H1 (cell line): ENCODE measurements at regions not wholly inside any gene's neighbourhood (a gene's known extent, or its start where the extent isn't known, plus 50 kb on each side); places are given as distances from the start of the nearest gene placed in this dataset.

Experiments used
- CTCF ChIA-PET: fragments of 300-600 bp; sonication (Branson Sonifier 250); formaldehyde crosslinking; loops from one replicate; lab custom pipeline; 2021; ENCODE audit not compliant: partially characterized antibody; lab: Charles Lee
- POLR2A ChIA-PET: fragments of 300-600 bp; sonication (Branson Sonifier 250); formaldehyde crosslinking; loops from one replicate; lab custom pipeline; 2021; ENCODE audit warnings: inconsistent platforms; ENCODE audit not compliant: partially characterized antibody; lab: Charles Lee
- DNase-seq, 2 experiments: peaks; one replicate each; pipeline versions ENCODE4 v3.0.0 to v3.0.0-alpha.2; 2010 to 2022; ENCODE audit warnings: low spot score in 2 of 2, low read depth in 1 of 2, mixed read lengths in 1 of 2
- FAIRE-seq: peaks from 2 replicates; lab custom pipeline; 2011; peaks lifted over from hg19 to GRCh38; lab: Jason Lieb, UNC
- H2AFZ ChIP-seq: 2 replicates; pipeline ENCODE4 v1.8.1; 2012; ENCODE audit warnings: low read length, inconsistent platforms
- H2AK5ac ChIP-seq: 2 replicates; pipeline ENCODE4 v1.6.1; 2013; ENCODE audit warnings: low read depth, low read length
- H2BK120ac ChIP-seq: replicated peaks from 2 replicates; pipeline ENCODE3; 2013; ENCODE audit warnings: low read depth, low read length, inconsistent platforms
- H2BK12ac ChIP-seq: 2 replicates; pipeline ENCODE4 v1.6.1; 2013; ENCODE audit warnings: low read depth, low read length
- H2BK15ac ChIP-seq: 2 replicates; pipeline ENCODE4 v1.6.1; 2013; ENCODE audit warnings: low read length
- H2BK20ac ChIP-seq: 2 replicates; pipeline ENCODE4 v1.6.1; 2013; ENCODE audit warnings: low read length
- H2BK5ac ChIP-seq: 2 replicates; pipeline ENCODE4 v1.6.1; 2013; ENCODE audit warnings: low read depth, low read length
- H3K14ac ChIP-seq: 2 replicates; pipeline ENCODE4 v1.6.1; 2013; ENCODE audit warnings: inconsistent platforms; ENCODE audit not compliant: insufficient read length
- H3K18ac ChIP-seq: 2 replicates; pipeline ENCODE4 v1.6.1; 2013; ENCODE audit warnings: low read length; ENCODE audit errors: extremely low read depth
- H3K23ac ChIP-seq: 2 replicates; pipeline ENCODE4 v1.6.1; 2013; ENCODE audit warnings: inconsistent platforms; ENCODE audit not compliant: insufficient read length
- H3K23me2 ChIP-seq: 2 replicates; pipeline ENCODE4 v1.6.1; 2013; ENCODE audit warnings: low read depth, low read length
- H3K27ac ChIP-seq: 2 replicates; pipeline ENCODE4 v1.6.1; 2011; ENCODE audit warnings: low read depth, low read length, inconsistent platforms
- H3K27me3 ChIP-seq, 4 experiments: replicated peaks in 1 of 4; 1 replicate in 1 of 4; 2 replicates in 3 of 4; pipeline versions ENCODE4 v1.6.1 to v1.8.1; 2011 to 2013; ENCODE audit warnings: low read length in 3 of 4, mild to moderate bottlenecking in 3 of 4, inconsistent platforms in 2 of 4, mixed read lengths in 2 of 4, moderate library complexity in 1 of 4; ENCODE audit not compliant: control insufficient read depth in 3 of 4, insufficient read depth in 3 of 4; ENCODE audit errors: extremely low read depth in 1 of 4
- H3K36me3 ChIP-seq, 4 experiments: 2 replicates each; pipeline versions ENCODE4 v1.6.1 to v1.8.1; 2011 to 2013; ENCODE audit warnings: mild to moderate bottlenecking in 4 of 4, low read length in 3 of 4, moderate library complexity in 2 of 4, control low read depth in 1 of 4, inconsistent platforms in 1 of 4; ENCODE audit not compliant: insufficient read depth in 4 of 4, control insufficient read depth in 2 of 4
- H3K4ac ChIP-seq: replicated peaks from 2 replicates; pipeline ENCODE3; 2013; ENCODE audit warnings: low read length, low read depth, mixed read lengths, inconsistent platforms; ENCODE audit not compliant: insufficient read length
- H3K4me1 ChIP-seq, 4 experiments: replicated peaks in 1 of 4; 1 replicate in 1 of 4; 2 replicates in 3 of 4; pipeline versions ENCODE4 v1.6.1 to v1.8.1; 2011 to 2013; ENCODE audit warnings: low read length in 3 of 4, inconsistent platforms in 2 of 4, mixed read lengths in 1 of 4; ENCODE audit not compliant: insufficient read depth in 4 of 4, control insufficient read depth in 3 of 4
- H3K4me2 ChIP-seq, 2 experiments: 2 replicates each; pipeline versions ENCODE4 v1.6.1 to v1.8.1; 2011 to 2013; ENCODE audit warnings: low read depth in 2 of 2, low read length in 2 of 2, control low read depth in 1 of 2, inconsistent platforms in 1 of 2, mild to moderate bottlenecking in 1 of 2; ENCODE audit not compliant: insufficient read depth in 1 of 2
- H3K4me3 ChIP-seq, 4 experiments: fragments of 200-600, 300-600 bp in 1 of 4; sonication (generic), shearing (Covaris generic), sonication (Bioruptor Twin) in 1 of 4; 2 replicates each; pipeline versions ENCODE4 v1.5.1 to v1.8.1; 2011 to 2016; ENCODE audit warnings: low read length in 4 of 4, low read depth in 3 of 4, control low read depth in 2 of 4, inconsistent platforms in 2 of 4, mild to moderate bottlenecking in 2 of 4, mixed read lengths in 1 of 4, moderate library complexity in 1 of 4; ENCODE audit not compliant: insufficient read depth in 2 of 4; ENCODE audit errors: extremely low read depth in 1 of 4
- H3K56ac ChIP-seq: replicated peaks from 2 replicates; pipeline ENCODE3; 2013; ENCODE audit warnings: low read depth, mild to moderate bottlenecking, mixed read lengths, low read length, inconsistent platforms; ENCODE audit not compliant: insufficient read length
- H3K79me1 ChIP-seq: 2 replicates; pipeline ENCODE4 v1.6.1; 2013; ENCODE audit warnings: low read depth, low read length, control low read depth
- H3K79me2 ChIP-seq, 2 experiments: 2 replicates each; pipeline versions ENCODE4 v1.6.1 to v1.8.1; 2012 to 2013; ENCODE audit warnings: low read length in 2 of 2, mild to moderate bottlenecking in 2 of 2, inconsistent platforms in 1 of 2; ENCODE audit not compliant: insufficient read depth in 2 of 2, control insufficient read depth in 1 of 2
- H3K9ac ChIP-seq, 4 experiments: replicated peaks in 1 of 4; 1 replicate in 1 of 4; 2 replicates in 3 of 4; pipeline versions ENCODE4 v1.6.1 to v1.8.1; 2011 to 2013; ENCODE audit warnings: low read depth in 3 of 4, low read length in 3 of 4, control low read depth in 2 of 4, mild to moderate bottlenecking in 2 of 4, moderate library complexity in 2 of 4, inconsistent platforms in 1 of 4; ENCODE audit errors: extremely low read depth in 1 of 4
- H3K9me3 ChIP-seq, 2 experiments: 2 replicates each; pipeline versions ENCODE4 v1.6.1 to v1.8.1; 2012 to 2013; ENCODE audit warnings: mild to moderate bottlenecking in 2 of 2, moderate library complexity in 2 of 2, control low read depth in 1 of 2, inconsistent platforms in 1 of 2, low read depth in 1 of 2, low read length in 1 of 2, mixed read lengths in 1 of 2; ENCODE audit not compliant: insufficient read depth in 2 of 2
- H4K20me1 ChIP-seq, 2 experiments: replicated peaks in 1 of 2; 2 replicates each; pipeline versions ENCODE3 to v1.8.1; 2011 to 2013; ENCODE audit warnings: inconsistent platforms in 2 of 2, low read length in 2 of 2, mild to moderate bottlenecking in 1 of 2; ENCODE audit not compliant: insufficient read depth in 2 of 2, control insufficient read depth in 1 of 2
- H4K5ac ChIP-seq: 2 replicates; pipeline ENCODE4 v1.6.1; 2013; ENCODE audit warnings: low read length, low read depth, mixed read lengths, inconsistent platforms; ENCODE audit not compliant: insufficient read length
- H4K8ac ChIP-seq: 2 replicates; pipeline ENCODE4 v1.8.0; 2013; ENCODE audit warnings: mild to moderate bottlenecking, moderate library complexity, low read length, inconsistent platforms; ENCODE audit not compliant: insufficient read depth; ENCODE audit errors: extremely low read depth
- H4K91ac ChIP-seq: replicated peaks from 2 replicates; pipeline ENCODE3; 2013; ENCODE audit warnings: low read length, mixed read lengths, inconsistent platforms; ENCODE audit not compliant: insufficient read length
- CBX8 ChIP-seq: fragments of 300-800, 300-1000 bp; sonication (generic); IDR thresholded peaks from 2 replicates; pipeline ENCODE4 v1.7.1; 2016; ENCODE audit warnings: low read depth, low read length, borderline replicate concordance
- CREB1 ChIP-seq: IDR thresholded peaks from 2 replicates; pipeline ENCODE4 v1.6.1; 2012; ENCODE audit warnings: inconsistent platforms
- EZH2 ChIP-seq: fragments of 200-600 bp; sonication (generic); IDR thresholded peaks from 2 replicates; pipeline ENCODE4 v1.7.1; 2012; ENCODE audit warnings: low read depth, mild to moderate bottlenecking, moderate library complexity, low read length, inconsistent platforms; ENCODE audit not compliant: severe bottlenecking
- HDAC2 ChIP-seq, 2 experiments: fragments of 300-600 bp in 1 of 2; sonication (generic) in 1 of 2; IDR thresholded peaks; 2 replicates each; pipeline ENCODE4 v1.6.1; 2011 to 2012; ENCODE audit warnings: low read depth in 2 of 2, low read length in 2 of 2, mild to moderate bottlenecking in 2 of 2, moderate library complexity in 2 of 2, borderline replicate concordance in 1 of 2, inconsistent platforms in 1 of 2
- HDAC6 ChIP-seq: IDR thresholded peaks from one replicate; pipeline ENCODE4 v1.7.1; 2012; ENCODE audit warnings: low read depth, mild to moderate bottlenecking, inconsistent platforms, low read length, moderate library complexity
- JUND ChIP-seq: IDR thresholded peaks from 2 replicates; pipeline ENCODE4 v1.6.1; 2011; ENCODE audit warnings: mild to moderate bottlenecking, improper control_type of control experiment, low read length
- KDM4A ChIP-seq: IDR thresholded peaks from one replicate; pipeline ENCODE4 v1.7.1; 2012; ENCODE audit warnings: low read depth, mild to moderate bottlenecking, moderate library complexity, low read length, inconsistent platforms; ENCODE audit not compliant: severe bottlenecking
- NANOG ChIP-seq: IDR thresholded peaks from 2 replicates; pipeline ENCODE4 v1.6.1; 2011; ENCODE audit warnings: low read length, low read depth, mild to moderate bottlenecking, inconsistent platforms; ENCODE audit not compliant: insufficient read depth, poor library complexity, severe bottlenecking
- POLR2A ChIP-seq, 2 experiments: IDR thresholded peaks; 1 replicate in 1 of 2; 2 replicates in 1 of 2; pipeline ENCODE4 v1.6.1; 2011; ENCODE audit warnings: low read depth in 2 of 2, low read length in 2 of 2, mild to moderate bottlenecking in 2 of 2; ENCODE audit errors: control extremely low read depth in 1 of 2
- POU5F1 ChIP-seq: IDR thresholded peaks from 2 replicates; pipeline ENCODE4 v1.6.1; 2011; ENCODE audit warnings: low read depth, mild to moderate bottlenecking, low read length, moderate library complexity
- RAD21 ChIP-seq, 2 experiments: IDR thresholded peaks in 1 of 2; conservative IDR thresholded peaks in 1 of 2; 2 replicates each; pipeline ENCODE4 v1.6.1; 2011; ENCODE audit warnings: low read depth in 2 of 2, low read length in 2 of 2, improper control_type of control experiment in 1 of 2, inconsistent platforms in 1 of 2, mild to moderate bottlenecking in 1 of 2, moderate library complexity in 1 of 2
- SAP30 ChIP-seq: fragments of 300-600 bp; sonication (generic); IDR thresholded peaks from 2 replicates; pipeline ENCODE4 v1.7.1; 2012; ENCODE audit warnings: low read length, moderate library complexity, mild to moderate bottlenecking, inconsistent platforms; ENCODE audit not compliant: insufficient read depth, insufficient replicate concordance
- SIRT6 ChIP-seq: IDR thresholded peaks from one replicate; pipeline ENCODE4 v1.7.1; 2012; ENCODE audit warnings: low read length, inconsistent platforms
- SP2 ChIP-seq: IDR thresholded peaks from 2 replicates; pipeline ENCODE4 v1.6.1; 2012; ENCODE audit warnings: mild to moderate bottlenecking, low read length, inconsistent platforms
- SP4 ChIP-seq: IDR thresholded peaks from 2 replicates; pipeline ENCODE4 v1.6.1; 2012; ENCODE audit warnings: low read length, inconsistent platforms
- WGBS, 2 experiments: shearing (Covaris generic) in 1 of 2; methylation state at CpG; one replicate each; pipeline versions ENCODE4 v1.1.6 to v1.1.7; 2013 to 2015; ENCODE audit warnings: low lambda C conversion rate in 2 of 2, mixed read lengths in 2 of 2, inconsistent platforms in 1 of 2, low coverage in 1 of 2, missing lambda C conversion rate in 1 of 2; ENCODE audit not compliant: insufficient replicate concordance in 2 of 2, insufficient coverage in 1 of 2, insufficient read length in 1 of 2; ENCODE audit errors: extremely low coverage in 1 of 2, missing lambda C conversion rate in 1 of 2; 5-methylcytosine and 5-hydroxymethylcytosine counted together

DNA sequence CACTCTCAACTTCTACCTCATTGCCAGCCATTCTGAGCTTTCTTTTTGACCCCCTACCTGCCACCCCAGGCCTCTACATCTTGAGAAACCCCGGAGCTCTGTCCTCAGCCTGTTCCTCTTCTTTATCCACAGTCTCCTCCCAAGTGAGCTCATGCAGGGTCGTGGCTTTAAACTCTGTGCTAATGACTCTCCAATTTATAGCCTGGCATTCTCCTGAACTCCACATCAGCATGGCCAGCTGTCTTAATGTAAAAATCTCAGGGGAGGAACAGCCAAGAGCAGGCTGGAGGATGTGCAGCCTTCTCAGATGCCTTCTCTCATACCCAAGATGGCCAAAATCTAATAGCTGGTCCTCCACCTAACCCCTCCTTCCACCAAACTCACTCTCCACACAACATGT is 84.2 kb downstream of the CCDC185 start:
- H3K4me2 ChIP-seq: no peak overlapping the region
- no peak overlapping the region for H4K91ac ChIP-seq
- peaks cover 0 to under 1% (median 0%) of the 10 kb centered on the region in 4 experiments; a peak in 1 of 7 replicates for H3K27me3 ChIP-seq
- POLR2A ChIA-PET: no interaction called here
- H3K18ac ChIP-seq: no peak overlapping the region
- H4K5ac ChIP-seq: no peak overlapping the region
- no peak overlapping the region for H3K56ac ChIP-seq
- H4K20me1 ChIP-seq: peaks cover 0 to 2% of the 10 kb centered on the region in 2 experiments
- H2BK120ac ChIP-seq: no peak overlapping the region
- H3K4ac ChIP-seq: no peak overlapping the region
- H2BK20ac ChIP-seq: no peak overlapping the region
- no peak overlapping the region for H2AK5ac ChIP-seq
- peaks cover 5 to 11% (median 8%) of the 10 kb centered on the region in 4 experiments for H3K4me1 ChIP-seq
- CTCF ChIA-PET: interaction anchor here (0.7 to 1.4 kb wide), 4 partner anchors 13 to 759 kb away, joined by 3 to 4 read pairs (median 3); no protein-coding TSS in a partner anchor
- H3K4me3 ChIP-seq: no peak overlapping the region
- H4K8ac ChIP-seq: no peak overlapping the region
- H3K9ac ChIP-seq: no peak overlapping the region
- H2AFZ ChIP-seq: no peak overlapping the region
- WGBS, 2 experiments: 83% methylated on average over 2 of the region's 2 CpGs; no CpG with 5 or more reads in 1 of the 2 experiments
- no peaks in the 10 kb centered on the region for H3K79me2 ChIP-seq
- no peak overlapping the region for H2BK5ac ChIP-seq
- no peak overlapping the region for H2BK12ac ChIP-seq
- FAIRE-seq (no peak), DNase-seq (no peak)
- no peak overlapping the region for H2BK15ac ChIP-seq
- H3K79me1 ChIP-seq: no peaks in the 10 kb centered on the region
- no peak overlapping the region for H3K14ac ChIP-seq
- 0 out of 2 replicates have a peak, but pooled peaks cover 2% of the 10 kb centered on the region for H3K23me2 ChIP-seq
- no peak overlapping the region for H3K23ac ChIP-seq
- H3K36me3 ChIP-seq: no peaks in the 10 kb centered on the region
- no peak overlapping the region for H3K27ac ChIP-seq
- H3K9me3 ChIP-seq: no peaks in the 10 kb centered on the region
- no peak for TF ChIP-seq POLR2A (IDR thresholded peaks at IDR 0.05; ENCODE audit: control extremely low read depth in 1 of 2, low read depth in 2 of 2, low read length in 2 of 2)
- no peak for TF ChIP-seq SP4
- TF ChIP-seq RAD21 (IDR thresholded peaks at IDR 0.05 in 1 of 2, conservative IDR thresholded peaks at IDR 0.05 in 1 of 2; ENCODE audit: low read depth in 2 of 2, low read length in 2 of 2): no peak
- no peak for TF ChIP-seq HDAC2 (IDR thresholded peaks at IDR 0.05; ENCODE audit: borderline replicate concordance in 1 of 2, low read depth in 2 of 2, low read length in 2 of 2)
- TF ChIP-seq CBX8: no peak
- no peak for TF ChIP-seq EZH2
- TF ChIP-seq HDAC6: no peak
- TF ChIP-seq SIRT6: no peak
- TF ChIP-seq POU5F1: no peak
- TF ChIP-seq KDM4A: no peak
- no peak for TF ChIP-seq SP2
- no peak for TF ChIP-seq CREB1
- no peak for TF ChIP-seq SAP30
- TF ChIP-seq JUND: no peak
- TF ChIP-seq NANOG: no peak
